ENCODE measurements at regions not wholly inside any gene's neighbourhood (a gene's known extent, or its start where the extent isn't known, plus 50 kb on each side); places are given as distances from the start of the nearest gene placed in this dataset.
"Not testable (repeated sequence)": the region's sequence is repeated elsewhere in the genome, so short reads cannot be mapped to it uniquely, and the experiment has no call there.

DNA sequence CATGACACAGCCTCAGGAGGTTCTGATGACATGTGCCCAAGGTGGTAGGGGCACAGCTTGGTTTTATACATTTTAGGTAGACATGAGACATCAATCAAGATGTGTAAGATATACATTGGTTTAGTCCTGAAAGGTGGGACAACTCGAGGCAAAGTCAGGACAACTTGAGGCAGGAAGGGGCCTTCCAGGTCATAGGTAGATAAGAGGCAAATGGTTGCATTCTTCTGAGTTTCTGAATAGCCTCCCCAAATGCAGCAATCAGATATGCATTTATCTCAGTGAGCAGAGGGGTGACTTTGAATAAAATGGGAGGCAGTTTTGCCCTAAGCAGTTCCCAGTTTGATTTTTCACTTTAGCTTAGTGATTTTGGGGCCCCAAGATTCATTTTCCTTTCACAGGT, 91.6 kb downstream of the CHCHD4 start:
- Mint-ChIP-seq H3K4me3 (ENCODE audit: unreplicated experiment) (no peak overlapping the region), H3K27me3 (ENCODE audit: low read depth, unreplicated experiment) (no peaks in the 10 kb centered on the region), H3K4me1 (ENCODE audit: low read depth, unreplicated experiment) (no peaks in the 10 kb centered on the region), H3K27ac (ENCODE audit: unreplicated experiment) (no peak overlapping the region), H3K9me3 (ENCODE audit: unreplicated experiment) (peaks cover 9% of the 10 kb centered on the region), H3K36me3 (ENCODE audit: low read depth, unreplicated experiment) (no peaks in the 10 kb centered on the region)
- Histone ChIP-seq H2AFZ (ENCODE audit: low read depth, low read length) (no peak overlapping the region), H3K27ac (ENCODE audit: low read depth, low read length) (no peak overlapping the region), H3K9ac (ENCODE audit: low read length) (no peak overlapping the region), H3K79me2 (ENCODE audit: insufficient read depth, low read length) (no peaks in the 10 kb centered on the region), H3K27me3 (ENCODE audit: insufficient read depth, low read length) (no peaks in the 10 kb centered on the region), H3K36me3 (ENCODE audit: insufficient read depth, low read length) (no peaks in the 10 kb centered on the region), H4K20me1 (ENCODE audit: insufficient read depth, low read length) (no peaks in the 10 kb centered on the region), H3K4me3 (ENCODE audit: insufficient read depth, low read depth, low read length) (no peak overlapping the region), H3K4me2 (ENCODE audit: low read length) (no peak overlapping the region), H3K9me3 (ENCODE audit: insufficient read depth, low read depth, low read length) (no peaks in the 10 kb centered on the region), H3K4me1 (ENCODE audit: insufficient read depth, low read length) (no peaks in the 10 kb centered on the region)
- no peak for DNase-seq (ENCODE audit: low read depth)
- FAIRE-seq: no peak
- TF ChIP-seq, protein P1, sequence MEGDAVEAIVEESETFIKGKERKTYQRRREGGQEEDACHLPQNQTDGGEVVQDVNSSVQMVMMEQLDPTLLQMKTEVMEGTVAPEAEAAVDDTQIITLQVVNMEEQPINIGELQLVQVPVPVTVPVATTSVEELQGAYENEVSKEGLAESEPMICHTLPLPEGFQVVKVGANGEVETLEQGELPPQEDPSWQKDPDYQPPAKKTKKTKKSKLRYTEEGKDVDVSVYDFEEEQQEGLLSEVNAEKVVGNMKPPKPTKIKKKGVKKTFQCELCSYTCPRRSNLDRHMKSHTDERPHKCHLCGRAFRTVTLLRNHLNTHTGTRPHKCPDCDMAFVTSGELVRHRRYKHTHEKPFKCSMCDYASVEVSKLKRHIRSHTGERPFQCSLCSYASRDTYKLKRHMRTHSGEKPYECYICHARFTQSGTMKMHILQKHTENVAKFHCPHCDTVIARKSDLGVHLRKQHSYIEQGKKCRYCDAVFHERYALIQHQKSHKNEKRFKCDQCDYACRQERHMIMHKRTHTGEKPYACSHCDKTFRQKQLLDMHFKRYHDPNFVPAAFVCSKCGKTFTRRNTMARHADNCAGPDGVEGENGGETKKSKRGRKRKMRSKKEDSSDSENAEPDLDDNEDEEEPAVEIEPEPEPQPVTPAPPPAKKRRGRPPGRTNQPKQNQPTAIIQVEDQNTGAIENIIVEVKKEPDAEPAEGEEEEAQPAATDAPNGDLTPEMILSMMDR (IDR thresholded peaks at IDR 0.05; ENCODE audit: insufficient read depth, low read depth, low read length): no peak
- no peak for TF ChIP-seq EZH2 (IDR thresholded peaks at IDR 0.05; ENCODE audit: insufficient read depth, low read length)

DNA sequence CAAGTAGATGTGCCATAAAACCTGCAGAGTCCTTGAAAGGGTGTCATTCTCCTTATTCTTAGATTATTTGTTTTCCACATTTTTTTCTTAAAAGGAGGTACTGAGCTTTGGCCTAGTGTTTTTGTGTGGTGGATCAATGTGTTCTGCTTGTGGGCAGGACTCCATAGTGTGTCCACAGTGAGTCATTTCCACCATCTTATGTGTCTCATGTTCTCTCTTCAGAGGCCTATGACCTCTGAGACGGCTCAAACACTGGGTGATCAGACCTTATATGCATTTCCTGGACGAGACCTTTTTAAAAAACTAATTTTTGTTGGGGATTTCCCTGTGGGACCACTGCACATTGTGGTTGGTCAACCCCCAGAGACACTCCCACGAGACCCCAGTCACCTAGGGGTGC, 93.4 kb downstream of the CHCHD4 start:
- TF ChIP-seq, protein P1 (IDR thresholded peaks at IDR 0.05; ENCODE audit: insufficient read depth, low read depth, low read length): no peak
- TF ChIP-seq EZH2 (IDR thresholded peaks at IDR 0.05; ENCODE audit: insufficient read depth, low read length): no peak
- no peak overlapping the region for H3K4me3 ChIP-seq (ENCODE audit: insufficient read depth, low read depth, low read length)
- no peak overlapping the region for H3K9ac ChIP-seq (ENCODE audit: low read length)
- no peaks in the 10 kb centered on the region for H3K9me3 ChIP-seq (ENCODE audit: insufficient read depth, low read depth, low read length)
- no peak overlapping the region for H3K4me3 Mint-ChIP-seq (ENCODE audit: unreplicated experiment)
- H2AFZ ChIP-seq (ENCODE audit: low read depth, low read length): no peak overlapping the region
- H3K36me3 ChIP-seq (ENCODE audit: insufficient read depth, low read length): no peaks in the 10 kb centered on the region
- H3K4me1 ChIP-seq (ENCODE audit: insufficient read depth, low read length): no peaks in the 10 kb centered on the region
- H3K27me3 Mint-ChIP-seq (ENCODE audit: low read depth, unreplicated experiment): no peaks in the 10 kb centered on the region
- H3K79me2 ChIP-seq (ENCODE audit: insufficient read depth, low read length): no peaks in the 10 kb centered on the region
- DNase-seq (ENCODE audit: low read depth): no peak
- no peaks in the 10 kb centered on the region for H4K20me1 ChIP-seq (ENCODE audit: insufficient read depth, low read length)
- FAIRE-seq: no peak
- H3K27ac Mint-ChIP-seq (ENCODE audit: unreplicated experiment): no peak overlapping the region
- H3K27ac ChIP-seq (ENCODE audit: low read depth, low read length): no peak overlapping the region
- H3K4me1 Mint-ChIP-seq (ENCODE audit: low read depth, unreplicated experiment): no peaks in the 10 kb centered on the region
- no peaks in the 10 kb centered on the region for H3K36me3 Mint-ChIP-seq (ENCODE audit: low read depth, unreplicated experiment)
- H3K4me2 ChIP-seq (ENCODE audit: low read length): no peak overlapping the region
- peaks cover 7% of the 10 kb centered on the region for H3K9me3 Mint-ChIP-seq (ENCODE audit: unreplicated experiment)
- no peaks in the 10 kb centered on the region for H3K27me3 ChIP-seq (ENCODE audit: insufficient read depth, low read length)

DNA sequence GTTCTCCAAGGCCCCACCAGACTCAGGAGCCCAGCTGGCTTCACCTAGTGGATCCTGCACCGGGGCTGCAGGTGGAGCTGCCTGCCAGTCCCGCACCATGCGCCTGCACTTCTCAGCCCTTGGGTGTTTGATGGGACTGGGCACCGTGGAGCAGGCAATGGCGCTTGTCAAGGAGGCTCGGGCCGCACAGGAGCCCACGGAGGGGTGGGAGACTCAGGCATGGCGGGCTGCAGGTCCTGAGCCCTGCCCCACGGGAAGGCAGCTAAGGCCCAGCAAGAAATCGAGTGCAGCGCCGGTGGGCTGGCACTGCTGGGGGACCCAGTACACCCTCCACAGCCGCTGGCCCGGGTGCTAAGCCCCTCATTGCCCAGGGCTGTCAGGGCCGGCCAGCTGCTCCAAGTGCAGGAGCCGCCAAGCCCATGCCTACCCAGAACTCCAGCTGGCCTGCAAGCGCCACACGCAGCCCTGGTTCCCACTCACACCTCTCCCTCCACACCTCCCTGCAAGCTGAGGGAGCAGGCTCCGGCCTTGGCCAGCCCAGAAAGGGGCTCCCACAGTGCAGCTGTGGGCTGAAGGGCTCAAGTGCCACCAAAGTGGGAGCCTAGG, 95.2 kb downstream of the CHCHD4 start:
- DNase-seq (ENCODE audit: low read depth); H3K27me3 Mint-ChIP-seq (ENCODE audit: low read depth, unreplicated experiment); FAIRE-seq; H3K4me1 ChIP-seq (ENCODE audit: insufficient read depth, low read length); H3K9me3 Mint-ChIP-seq (ENCODE audit: unreplicated experiment); H3K4me3 Mint-ChIP-seq (ENCODE audit: unreplicated experiment); H3K36me3 Mint-ChIP-seq (ENCODE audit: low read depth, unreplicated experiment); H3K9ac ChIP-seq (ENCODE audit: low read length); H4K20me1 ChIP-seq (ENCODE audit: insufficient read depth, low read length); H3K27ac Mint-ChIP-seq (ENCODE audit: unreplicated experiment); H3K27me3 ChIP-seq (ENCODE audit: insufficient read depth, low read length); H2AFZ ChIP-seq (ENCODE audit: low read depth, low read length); H3K9me3 ChIP-seq (ENCODE audit: insufficient read depth, low read depth, low read length); H3K4me1 Mint-ChIP-seq (ENCODE audit: low read depth, unreplicated experiment); H3K4me3 ChIP-seq (ENCODE audit: insufficient read depth, low read depth, low read length); H3K79me2 ChIP-seq (ENCODE audit: insufficient read depth, low read length); H3K27ac ChIP-seq (ENCODE audit: low read depth, low read length); H3K36me3 ChIP-seq (ENCODE audit: insufficient read depth, low read length); H3K4me2 ChIP-seq (ENCODE audit: low read length): not testable (repeated sequence)

DNA sequence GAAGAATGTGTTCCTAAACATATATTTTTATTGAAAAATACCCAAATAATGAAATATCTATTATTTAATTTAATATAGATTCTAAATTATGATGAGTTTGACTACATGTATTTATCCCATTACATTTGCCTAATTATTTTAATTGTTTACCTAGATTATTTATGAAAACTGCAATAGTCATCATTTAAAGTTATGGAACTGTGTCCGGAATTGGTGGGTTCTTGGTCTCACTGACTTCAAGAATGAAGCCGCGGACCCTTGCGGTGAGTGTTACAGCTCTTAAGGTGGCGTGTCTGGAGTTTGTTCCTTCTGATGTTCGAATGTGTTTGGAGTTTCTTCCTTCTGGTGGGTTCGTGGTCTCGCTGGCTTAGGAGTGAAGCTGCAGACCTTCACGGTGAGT, 96.5 kb downstream of the CHCHD4 start:
- not testable (repeated sequence) for H3K27me3 ChIP-seq (ENCODE audit: insufficient read depth, low read length); H4K20me1 ChIP-seq (ENCODE audit: insufficient read depth, low read length); H3K4me2 ChIP-seq (ENCODE audit: low read length); DNase-seq (ENCODE audit: low read depth); H3K9ac ChIP-seq (ENCODE audit: low read length); H2AFZ ChIP-seq (ENCODE audit: low read depth, low read length); H3K4me1 Mint-ChIP-seq (ENCODE audit: low read depth, unreplicated experiment); FAIRE-seq; H3K4me1 ChIP-seq (ENCODE audit: insufficient read depth, low read length); H3K4me3 Mint-ChIP-seq (ENCODE audit: unreplicated experiment); H3K36me3 Mint-ChIP-seq (ENCODE audit: low read depth, unreplicated experiment); H3K36me3 ChIP-seq (ENCODE audit: insufficient read depth, low read length); H3K79me2 ChIP-seq (ENCODE audit: insufficient read depth, low read length); H3K4me3 ChIP-seq (ENCODE audit: insufficient read depth, low read depth, low read length); H3K9me3 ChIP-seq (ENCODE audit: insufficient read depth, low read depth, low read length); H3K27ac Mint-ChIP-seq (ENCODE audit: unreplicated experiment); H3K27ac ChIP-seq (ENCODE audit: low read depth, low read length); H3K27me3 Mint-ChIP-seq (ENCODE audit: low read depth, unreplicated experiment)
- peaks cover 11% of the 10 kb centered on the region for H3K9me3 Mint-ChIP-seq (ENCODE audit: unreplicated experiment)

All from astrocyte (in vitro differentiated cells and primary cell).